Keratinocyte (primary cell): ENCODE measurements at regions not wholly inside any gene's neighbourhood (a gene's known extent, or its start where the extent isn't known, plus 50 kb on each side); places are given as distances from the start of the nearest gene placed in this dataset.

Experiments
- EZH2 ChIP-seq: IDR thresholded peaks from one replicate; pipeline ENCODE4 v1.6.1; 2012; ENCODE audit warnings: inconsistent platforms, mild to moderate bottlenecking, low read length, moderate library complexity
- TF ChIP-seq, protein P1 (sequence below), 3 experiments: IDR thresholded peaks in 1 of 3; conservative IDR thresholded peaks in 1 of 3; optimal IDR thresholded peaks in 1 of 3; 2 replicates in 2 of 3; 3 replicates in 1 of 3; pipeline versions ENCODE3 to v1.5.1; 2011; ENCODE audit warnings: low read length in 3 of 3, mild to moderate bottlenecking in 3 of 3, moderate library complexity in 2 of 3, control low read depth in 1 of 3, inconsistent platforms in 1 of 3; ENCODE audit not compliant: insufficient read depth in 2 of 3; ENCODE audit errors: extremely low read depth in 1 of 3

DNA sequence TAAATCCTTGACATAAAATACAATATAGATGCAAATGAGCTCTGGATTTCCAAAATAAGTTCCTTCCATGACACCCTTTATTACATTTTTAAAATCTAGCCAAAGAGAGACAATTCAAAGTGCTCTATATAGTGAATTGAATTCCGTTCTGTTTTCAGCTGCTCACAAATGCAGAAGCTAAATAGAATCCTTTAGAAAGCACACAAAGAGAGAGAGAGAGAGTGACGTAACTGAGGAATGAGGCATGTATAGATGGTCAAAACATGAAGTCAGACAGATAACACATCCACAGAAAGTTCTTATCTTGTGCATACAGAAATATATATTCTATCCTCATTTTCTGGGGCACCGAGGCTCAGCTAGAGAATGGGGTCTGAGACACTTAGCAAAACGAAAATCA is 344.7 kb upstream of the NETO1 start:
- TF ChIP-seq, protein P1, sequence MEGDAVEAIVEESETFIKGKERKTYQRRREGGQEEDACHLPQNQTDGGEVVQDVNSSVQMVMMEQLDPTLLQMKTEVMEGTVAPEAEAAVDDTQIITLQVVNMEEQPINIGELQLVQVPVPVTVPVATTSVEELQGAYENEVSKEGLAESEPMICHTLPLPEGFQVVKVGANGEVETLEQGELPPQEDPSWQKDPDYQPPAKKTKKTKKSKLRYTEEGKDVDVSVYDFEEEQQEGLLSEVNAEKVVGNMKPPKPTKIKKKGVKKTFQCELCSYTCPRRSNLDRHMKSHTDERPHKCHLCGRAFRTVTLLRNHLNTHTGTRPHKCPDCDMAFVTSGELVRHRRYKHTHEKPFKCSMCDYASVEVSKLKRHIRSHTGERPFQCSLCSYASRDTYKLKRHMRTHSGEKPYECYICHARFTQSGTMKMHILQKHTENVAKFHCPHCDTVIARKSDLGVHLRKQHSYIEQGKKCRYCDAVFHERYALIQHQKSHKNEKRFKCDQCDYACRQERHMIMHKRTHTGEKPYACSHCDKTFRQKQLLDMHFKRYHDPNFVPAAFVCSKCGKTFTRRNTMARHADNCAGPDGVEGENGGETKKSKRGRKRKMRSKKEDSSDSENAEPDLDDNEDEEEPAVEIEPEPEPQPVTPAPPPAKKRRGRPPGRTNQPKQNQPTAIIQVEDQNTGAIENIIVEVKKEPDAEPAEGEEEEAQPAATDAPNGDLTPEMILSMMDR (optimal IDR thresholded peaks at IDR 0.05 in 1 of 3, IDR thresholded peaks at IDR 0.05 in 1 of 3, conservative IDR thresholded peaks at IDR 0.05 in 1 of 3; ENCODE audit: extremely low read depth in 1 of 3, insufficient read depth in 2 of 3, low read length in 3 of 3) = no peak
- TF ChIP-seq EZH2 = no peak
